A673 (cell line): ENCODE measurements at regions not wholly inside any gene's neighbourhood (a gene's known extent, or its start where the extent isn't known, plus 50 kb on each side); places are given as distances from the start of the nearest gene placed in this dataset.

Experiments
- CTCF ChIP-seq: fragments of 300-800, 200-600 bp; sonication (generic); conservative IDR thresholded peaks from 2 replicates; pipeline ENCODE4 v1.5.1; 2017; ENCODE audit warnings: low read depth, mild to moderate bottlenecking, antibody characterized with exemption, low read length, moderate library complexity, mixed read lengths
- EZH2 ChIP-seq: fragments of 200-600 bp; sonication (generic); IDR thresholded peaks from 2 replicates; pipeline ENCODE4 v1.6.1; 2017; ENCODE audit warnings: borderline replicate concordance, low read depth, mild to moderate bottlenecking, mixed read lengths, antibody characterized with exemption, low read length; ENCODE audit not compliant: poor library complexity, severe bottlenecking

DNA sequence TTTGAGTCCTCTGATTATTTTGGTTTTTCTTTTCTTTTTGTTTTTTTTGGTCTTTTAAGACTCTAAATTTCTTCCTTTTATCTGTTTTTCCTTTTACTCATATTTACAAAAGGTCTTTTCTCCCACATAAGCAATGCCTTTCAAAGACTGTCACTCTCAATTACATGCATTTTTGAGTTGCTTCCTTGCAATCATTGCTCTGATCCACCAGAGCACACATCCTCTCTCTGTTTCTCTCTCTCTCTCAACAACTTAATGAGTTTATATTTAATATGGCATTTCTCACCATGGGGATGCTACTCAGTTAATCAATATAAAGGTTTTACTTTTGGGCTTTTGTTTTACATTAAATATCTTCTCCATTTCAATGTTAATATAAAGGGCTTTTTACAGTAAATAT lies 62.7 kb upstream of the OR10AD1 start:
- no peak for TF ChIP-seq CTCF
- no peak for TF ChIP-seq EZH2
